HCEC 1CT (cell line): ENCODE measurements at regions not wholly inside any gene's neighbourhood (a gene's known extent, or its start where the extent isn't known, plus 50 kb on each side); places are given as distances from the start of the nearest gene placed in this dataset.
"Not testable (repeated sequence)": the region's sequence is repeated elsewhere in the genome, so short reads cannot be mapped to it uniquely, and the experiment has no call there.

ENCODE experiments used
- DNase-seq: peaks from one replicate; pipeline ENCODE4 v3.0.0-alpha.2; 2017

GRCh38 chr4:112063260-112063659 lies 82.0 kb upstream of the FAM241A start:
- DNase-seq, result no peak

DNA sequence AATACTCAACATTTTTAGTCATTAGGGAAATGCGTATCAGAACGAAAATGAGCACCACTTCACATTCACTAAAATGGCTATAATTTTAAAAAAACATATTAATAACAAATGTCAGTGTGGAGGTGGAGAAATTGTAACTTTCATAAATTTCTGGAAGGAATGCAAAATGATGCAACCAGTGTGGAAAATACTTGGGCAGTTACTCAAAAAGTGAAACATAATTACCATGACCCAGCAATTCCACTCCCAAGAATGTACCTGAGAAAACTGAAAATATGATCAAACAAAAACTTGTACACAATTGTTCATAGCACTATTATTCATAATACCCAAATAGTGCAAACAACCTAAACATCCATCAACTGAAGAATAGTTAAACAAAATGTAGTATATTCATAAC lies 76.1 kb upstream of the FAM241A start:
- DNase-seq, result peak; percentile 8

DNA sequence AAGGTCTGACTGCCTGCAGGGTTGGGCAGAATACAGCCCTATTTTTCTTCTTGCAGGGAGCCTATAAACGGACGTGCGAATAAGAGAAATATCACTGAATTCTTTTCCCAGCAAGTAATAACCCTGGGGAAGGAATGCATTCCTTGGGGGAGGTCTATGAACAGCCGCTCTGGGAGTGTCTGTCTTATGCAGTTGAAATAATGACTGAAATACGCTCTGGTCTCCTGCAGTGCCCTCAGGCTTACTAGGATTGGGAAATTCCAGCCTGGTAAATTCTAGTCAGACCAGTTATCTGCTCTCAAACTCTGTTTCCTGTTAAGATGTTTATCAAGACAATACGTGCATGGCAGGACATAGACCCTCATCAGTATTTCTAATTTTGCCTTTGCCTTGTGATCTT lies 72.1 kb upstream of the FAM241A start:
- DNase-seq, result no peak

- peak; percentile 58 for DNase-seq
These were observed 70.0 kb upstream of the FAM241A start for GRCh38 chr4:112075129-112075753.

DNA sequence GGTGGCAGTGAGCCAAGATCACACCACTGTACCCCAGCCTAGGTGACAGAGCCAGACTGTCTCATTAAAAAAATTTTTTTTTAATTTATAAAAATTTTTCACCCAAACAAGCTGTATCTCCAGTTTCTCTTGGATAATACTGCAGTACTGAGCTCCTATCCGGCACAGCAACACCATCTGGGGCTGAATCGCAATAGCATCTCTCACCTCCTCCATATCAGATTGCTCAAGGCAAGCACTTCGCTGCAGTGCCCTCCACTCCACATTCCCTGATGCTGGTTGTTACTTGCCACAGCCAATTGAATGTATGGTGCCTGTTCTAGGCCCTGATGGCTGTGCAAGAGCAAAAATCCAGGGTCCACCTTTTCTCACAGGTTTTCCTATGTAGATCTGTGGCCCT lies 69.3 kb upstream of the FAM241A start:
- DNase-seq, result no peak

DNA sequence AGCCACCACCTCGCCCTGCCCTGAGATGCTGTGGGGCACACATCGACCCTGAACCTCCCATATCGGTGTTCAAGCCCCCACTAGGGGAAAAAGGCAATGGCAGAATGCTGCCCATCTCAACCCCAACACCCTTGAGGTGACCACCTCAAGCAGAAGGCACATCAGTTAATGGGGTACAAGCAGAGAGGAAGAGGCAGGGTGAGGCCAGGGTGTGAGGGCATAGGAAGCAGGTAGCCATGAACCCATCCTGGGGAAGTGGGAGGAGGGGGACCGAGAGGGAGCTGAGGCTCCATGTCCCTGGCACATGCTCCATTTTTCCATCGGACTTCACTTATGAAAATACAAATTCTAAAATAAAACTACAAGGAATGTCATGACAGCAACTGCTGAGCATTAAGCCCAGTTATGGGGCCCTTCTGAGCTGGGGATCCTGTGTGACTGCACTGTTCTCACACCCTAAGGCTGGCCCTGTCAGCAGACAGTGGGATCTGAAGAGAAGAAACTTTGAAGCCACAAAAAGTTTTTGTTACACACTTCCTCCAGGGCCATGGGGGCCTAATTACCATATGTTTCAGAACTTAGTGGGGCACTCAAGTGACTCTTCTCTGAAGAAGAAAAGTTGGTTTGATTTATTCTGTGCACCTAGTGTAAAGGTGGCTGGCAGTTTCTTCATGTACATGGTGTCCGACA lies 68.2 kb upstream of the FAM241A start:
- no peak for DNase-seq

- DNase-seq, result no peak
These were observed 67.5 kb upstream of the FAM241A start for GRCh38 chr4:112077743-112078142.

GRCh38 chr4:112082954-112083586 lies 62.2 kb upstream of the FAM241A start:
- peak; percentile 85 for DNase-seq

- peak; percentile 39 for DNase-seq
These were observed 61.5 kb upstream of the FAM241A start for GRCh38 chr4:112083587-112084347.

DNA sequence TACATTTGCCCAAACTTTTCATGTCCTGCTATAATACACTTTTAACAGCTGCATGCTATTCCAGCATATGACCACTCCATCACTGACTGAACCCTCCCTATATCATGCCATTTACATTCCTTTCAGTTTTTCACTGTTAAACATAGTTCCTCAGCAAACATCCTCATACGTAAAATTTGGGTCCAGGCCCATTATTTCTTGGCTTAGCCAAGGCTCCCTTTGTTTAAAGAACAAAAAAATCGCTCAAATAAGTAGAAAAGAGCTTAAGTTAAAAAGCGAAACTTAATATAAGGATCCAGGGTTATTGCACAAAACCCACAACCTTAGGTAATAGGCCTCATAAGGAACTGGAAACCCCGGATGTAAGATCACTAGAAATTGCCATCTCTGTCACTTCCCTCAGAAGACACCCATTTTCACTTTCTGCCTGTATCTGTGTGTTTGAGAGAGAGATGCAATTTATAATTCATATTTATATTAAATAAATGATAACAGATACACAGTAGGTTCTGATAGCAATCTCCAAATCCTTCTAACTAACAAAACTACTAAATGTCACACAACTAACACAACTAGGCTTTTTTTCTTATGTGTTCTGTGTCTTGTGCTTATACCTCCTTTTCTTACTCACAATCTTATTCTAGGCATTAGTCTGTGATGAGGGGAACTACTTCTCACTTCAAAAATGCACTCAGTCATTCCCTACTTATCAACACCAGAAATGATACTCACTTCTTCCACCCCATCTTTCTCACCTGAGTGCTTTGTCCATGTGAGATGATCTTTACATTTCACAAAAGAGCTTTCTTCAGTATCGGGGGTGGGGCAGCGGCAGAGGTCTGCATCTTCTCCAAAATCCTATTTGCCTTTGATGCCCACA lies 59.9 kb upstream of the FAM241A start:
- DNase-seq, result no peak

- DNase-seq, result no peak
These were observed 59.2 kb upstream of the FAM241A start for GRCh38 chr4:112086036-112086434.

DNA sequence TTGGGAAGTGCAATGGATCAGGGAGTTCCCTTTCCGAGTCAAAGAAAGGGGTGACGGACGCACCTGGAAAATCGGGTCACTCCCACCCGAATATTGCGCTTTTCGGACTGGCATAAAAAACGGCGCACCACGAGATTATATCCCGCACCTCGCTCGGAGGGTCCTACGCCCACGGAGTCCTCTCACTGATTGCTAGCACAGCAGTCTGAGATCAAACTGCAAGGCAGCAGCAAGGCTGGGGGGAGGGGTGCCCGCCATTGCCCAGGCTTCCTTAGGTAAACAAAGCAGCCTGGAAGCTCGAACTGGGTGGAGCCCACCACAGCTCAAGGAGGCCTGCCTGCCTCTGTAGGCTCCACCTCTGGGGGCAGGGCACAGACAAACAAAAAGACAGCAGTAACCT lies 58.6 kb upstream of the FAM241A start:
- DNase-seq, result not testable (repeated sequence)

GRCh38 chr4:112092330-112092729 lies 52.9 kb upstream of the FAM241A start:
- DNase-seq, result not testable (repeated sequence)

DNA sequence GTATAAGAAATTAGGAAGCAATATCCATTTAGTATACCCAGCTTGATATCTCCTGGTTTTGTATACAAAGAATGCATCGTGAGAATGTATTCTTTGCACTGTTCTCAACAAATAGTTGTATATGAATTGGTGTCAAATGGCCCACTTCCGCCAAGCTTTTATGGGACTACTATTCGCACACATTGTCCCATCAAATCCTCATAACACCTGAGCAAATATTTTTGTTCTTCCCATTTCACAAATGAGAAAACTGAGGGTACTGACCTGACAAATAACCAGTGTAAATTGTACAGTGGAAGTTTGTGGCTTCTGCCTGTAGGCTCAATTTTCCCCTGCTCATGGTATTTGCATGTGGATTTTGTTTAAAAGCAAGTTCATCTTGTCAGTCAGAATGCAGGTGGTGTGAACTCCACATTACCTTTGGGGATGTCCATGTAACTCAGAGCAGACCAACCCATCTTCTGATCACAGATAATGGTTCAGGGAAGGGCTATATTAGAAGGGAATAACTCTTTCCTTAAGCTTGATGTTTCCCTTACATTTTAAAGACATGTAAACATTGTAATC lies 51.5 kb upstream of the FAM241A start:
- no peak for DNase-seq

DNA sequence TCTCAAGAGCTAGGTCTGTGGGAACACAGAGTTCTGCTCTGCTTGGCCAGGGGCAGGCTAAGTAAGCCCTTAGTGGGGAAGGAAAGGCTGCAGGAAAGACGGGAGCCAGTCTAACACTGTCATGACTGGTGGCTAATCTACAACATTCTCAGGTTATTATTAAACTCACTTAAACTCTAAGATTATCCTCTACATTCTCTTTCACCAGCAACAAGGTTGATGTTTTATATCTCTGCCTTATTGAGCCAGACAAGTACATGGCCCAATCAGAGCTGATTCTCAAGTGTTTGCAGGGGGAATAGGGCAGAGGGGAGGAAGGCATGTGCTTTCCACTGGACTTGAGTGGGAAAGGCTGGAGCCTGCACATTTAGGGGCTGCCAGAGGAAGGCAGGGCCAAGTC lies 50.9 kb upstream of the FAM241A start:
- DNase-seq, result no peak
